ENCODE measurements at regions not wholly inside any gene's neighbourhood (a gene's known extent, or its start where the extent isn't known, plus 50 kb on each side); places are given as distances from the start of the nearest gene placed in this dataset.
"Not testable (repeated sequence)": the region's sequence is repeated elsewhere in the genome, so short reads cannot be mapped to it uniquely, and the experiment has no call there.

- TF ChIP-seq, protein P1, sequence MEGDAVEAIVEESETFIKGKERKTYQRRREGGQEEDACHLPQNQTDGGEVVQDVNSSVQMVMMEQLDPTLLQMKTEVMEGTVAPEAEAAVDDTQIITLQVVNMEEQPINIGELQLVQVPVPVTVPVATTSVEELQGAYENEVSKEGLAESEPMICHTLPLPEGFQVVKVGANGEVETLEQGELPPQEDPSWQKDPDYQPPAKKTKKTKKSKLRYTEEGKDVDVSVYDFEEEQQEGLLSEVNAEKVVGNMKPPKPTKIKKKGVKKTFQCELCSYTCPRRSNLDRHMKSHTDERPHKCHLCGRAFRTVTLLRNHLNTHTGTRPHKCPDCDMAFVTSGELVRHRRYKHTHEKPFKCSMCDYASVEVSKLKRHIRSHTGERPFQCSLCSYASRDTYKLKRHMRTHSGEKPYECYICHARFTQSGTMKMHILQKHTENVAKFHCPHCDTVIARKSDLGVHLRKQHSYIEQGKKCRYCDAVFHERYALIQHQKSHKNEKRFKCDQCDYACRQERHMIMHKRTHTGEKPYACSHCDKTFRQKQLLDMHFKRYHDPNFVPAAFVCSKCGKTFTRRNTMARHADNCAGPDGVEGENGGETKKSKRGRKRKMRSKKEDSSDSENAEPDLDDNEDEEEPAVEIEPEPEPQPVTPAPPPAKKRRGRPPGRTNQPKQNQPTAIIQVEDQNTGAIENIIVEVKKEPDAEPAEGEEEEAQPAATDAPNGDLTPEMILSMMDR (IDR thresholded peaks at IDR 0.05; ENCODE audit: control extremely low read depth in 1 of 3, insufficient read depth in 1 of 3, low read depth in 1 of 3, low read length in 3 of 3), result not testable (repeated sequence)
- TF ChIP-seq NRF1 (IDR thresholded peaks at IDR 0.05; ENCODE audit: low read depth, low read length); EP300 (IDR thresholded peaks at IDR 0.05; ENCODE audit: borderline replicate concordance in 1 of 2, low read depth in 2 of 2, low read length in 2 of 2); SP1 (IDR thresholded peaks at IDR 0.05; ENCODE audit: low read depth, low read length); POLR2AphosphoS5 (IDR thresholded peaks at IDR 0.05; ENCODE audit: low read depth, low read length); JUND (IDR thresholded peaks at IDR 0.05; ENCODE audit: low read length); SIRT6 (IDR thresholded peaks at IDR 0.05; ENCODE audit: low read length); TCF12 (IDR thresholded peaks at IDR 0.05; ENCODE audit: low read depth, low read length); YY1 (IDR thresholded peaks at IDR 0.05; ENCODE audit: low read depth, low read length); POLR2A (IDR thresholded peaks at IDR 0.05; ENCODE audit: control extremely low read depth in 1 of 2, low read depth in 2 of 2, low read length in 2 of 2): not testable (repeated sequence)
These were observed 95.6 kb upstream of the MEF2A start for GRCh38 chr15:99470204-99470603.

All from H1 (cell line).